GM23248 (cell line): ENCODE measurements at regions not wholly inside any gene's neighbourhood (a gene's known extent, or its start where the extent isn't known, plus 50 kb on each side); places are given as distances from the start of the nearest gene placed in this dataset.

Experiments
- EZH2 ChIP-seq: fragments of 200-600 bp; sonication (generic); IDR thresholded peaks from 2 replicates; pipeline ENCODE4 v1.6.1; 2018; ENCODE audit warnings: antibody characterized with exemption, mild to moderate bottlenecking; ENCODE audit not compliant: insufficient read depth, poor library complexity, severe bottlenecking
- EZH2phosphoT487 ChIP-seq: fragments of 200-600 bp; sonication (generic); IDR thresholded peaks from 2 replicates; pipeline ENCODE4 v1.6.1; 2018; ENCODE audit warnings: antibody characterized with exemption, moderate library complexity, mild to moderate bottlenecking, low read depth; ENCODE audit not compliant: insufficient read depth

GRCh38 chr16:89040391-89040790 lies 53.3 kb upstream of the ACSF3 start:
- no peak for TF ChIP-seq EZH2phosphoT487
- no peak for TF ChIP-seq EZH2
